Muscle of leg (tissue), 3 donors: ENCODE measurements at regions not wholly inside any gene's neighbourhood (a gene's known extent, or its start where the extent isn't known, plus 50 kb on each side); places are given as distances from the start of the nearest gene placed in this dataset.

Source experiments
- DNase-seq: peaks from one replicate; pipeline ENCODE4 v3.0.0; 2013
- H3K27ac ChIP-seq: one replicate; pipeline ENCODE4 v1.5.1; 2013; ENCODE audit warnings: mild to moderate bottlenecking, low read length, control low read depth
- H3K27me3 ChIP-seq: one replicate; pipeline ENCODE4 v1.6.1; 2013; ENCODE audit warnings: low read length; ENCODE audit not compliant: control insufficient read depth, insufficient read depth
- H3K36me3 ChIP-seq: one replicate; pipeline ENCODE4 v1.6.1; 2013; ENCODE audit warnings: low read length; ENCODE audit not compliant: control insufficient read depth, insufficient read depth
- H3K4me1 ChIP-seq: one replicate; pipeline ENCODE4 v1.6.1; 2013; ENCODE audit warnings: low read length; ENCODE audit not compliant: control insufficient read depth, insufficient read depth
- H3K4me3 ChIP-seq: one replicate; pipeline ENCODE4 v1.5.1; 2013; ENCODE audit warnings: low read length, control low read depth
- H3K9me3 ChIP-seq: replicated peaks from 2 replicates; pipeline ENCODE4 v1.6.1; 2013; ENCODE audit warnings: low read depth, low read length; ENCODE audit not compliant: control insufficient read depth
- WGBS: methylation state at CpG from one replicate; pipeline ENCODE4 v1.1.5; 2013; ENCODE audit warnings: missing lambda C conversion rate; ENCODE audit not compliant: insufficient coverage; 5-methylcytosine and 5-hydroxymethylcytosine counted together

- no peak for DNase-seq
- no peak overlapping the region for H3K4me3 ChIP-seq
- H3K4me1 ChIP-seq = peaks cover 2% of the 10 kb centered on the region
- 77% methylated on average over 3 of the region's 7 CpGs for WGBS
- no peaks in the 10 kb centered on the region for H3K27me3 ChIP-seq
- no peaks in the 10 kb centered on the region for H3K9me3 ChIP-seq
- no peaks in the 10 kb centered on the region for H3K36me3 ChIP-seq
- H3K27ac ChIP-seq = no peak overlapping the region
These were observed 335.2 kb downstream of the FBXW7 start for GRCh38 chr4:152200511-152201333.

- no peak for DNase-seq
- Histone ChIP-seq H3K27ac (no peak overlapping the region), H3K27me3 (no peaks in the 10 kb centered on the region), H3K36me3 (no peaks in the 10 kb centered on the region), H3K9me3 (no peaks in the 10 kb centered on the region), H3K4me1 (peaks cover 2% of the 10 kb centered on the region), H3K4me3 (no peak overlapping the region)
- WGBS = 28% methylated on average over 2 of the region's 6 CpGs
These were observed 338.7 kb downstream of the FBXW7 start for GRCh38 chr4:152197211-152197610.

GRCh38 chr4:152195888-152196287 lies 340.0 kb downstream of the FBXW7 start:
- H3K36me3 ChIP-seq = no peaks in the 10 kb centered on the region
- no peaks in the 10 kb centered on the region for H3K27me3 ChIP-seq
- 69% methylated on average over 4 of the region's 4 CpGs for WGBS
- no peaks in the 10 kb centered on the region for H3K9me3 ChIP-seq
- H3K4me1 ChIP-seq = peaks cover 2% of the 10 kb centered on the region
- no peak for DNase-seq
- no peak overlapping the region for H3K27ac ChIP-seq
- H3K4me3 ChIP-seq = no peak overlapping the region

- Histone ChIP-seq H3K9me3 (no peaks in the 10 kb centered on the region), H3K4me1 (peaks cover 14% of the 10 kb centered on the region), H3K27me3 (no peaks in the 10 kb centered on the region), H3K36me3 (no peaks in the 10 kb centered on the region), H3K4me3 (no peak overlapping the region), H3K27ac (no peak overlapping the region)
- no peak for DNase-seq
- 100% methylated on average over 1 of the region's 2 CpGs for WGBS
These were observed 342.8 kb downstream of the FBXW7 start for GRCh38 chr4:152193059-152193458.

GRCh38 chr4:152190907-152191306 lies 345.0 kb downstream of the FBXW7 start:
- H3K27me3 ChIP-seq = no peaks in the 10 kb centered on the region
- 92% methylated on average over 1 of the region's 7 CpGs for WGBS
- no peaks in the 10 kb centered on the region for H3K36me3 ChIP-seq
- H3K4me1 ChIP-seq = peaks cover 22% of the 10 kb centered on the region
- DNase-seq = no peak
- no peak overlapping the region for H3K27ac ChIP-seq
- no peaks in the 10 kb centered on the region for H3K9me3 ChIP-seq
- H3K4me3 ChIP-seq = no peak overlapping the region

GRCh38 chr4:152189451-152190179 lies 346.3 kb downstream of the FBXW7 start:
- Histone ChIP-seq H3K9me3 (no peaks in the 10 kb centered on the region), H3K27me3 (no peaks in the 10 kb centered on the region), H3K36me3 (no peaks in the 10 kb centered on the region), H3K4me1 (peaks cover 28% of the 10 kb centered on the region), H3K4me3 (no peak overlapping the region), H3K27ac (peak overlapping the region; percentile 43)
- 60% methylated on average over 2 of the region's 4 CpGs for WGBS
- DNase-seq = peak; percentile 15

GRCh38 chr4:152188801-152189200 lies 347.1 kb downstream of the FBXW7 start:
- Histone ChIP-seq H3K27me3 (no peaks in the 10 kb centered on the region), H3K4me1 (peaks cover 28% of the 10 kb centered on the region), H3K4me3 (no peak overlapping the region), H3K9me3 (no peaks in the 10 kb centered on the region), H3K27ac (peak overlapping the region; percentile 74), H3K36me3 (no peaks in the 10 kb centered on the region)
- 80% methylated on average over 1 of the region's 4 CpGs for WGBS
- DNase-seq = peak; percentile 47

- Histone ChIP-seq H3K9me3 (peaks cover 2% of the 10 kb centered on the region), H3K4me3 (no peak overlapping the region), H3K36me3 (no peaks in the 10 kb centered on the region), H3K27me3 (no peaks in the 10 kb centered on the region), H3K27ac (no peak overlapping the region), H3K4me1 (peaks cover 28% of the 10 kb centered on the region)
- 76% methylated on average over 3 of the region's 3 CpGs for WGBS
- DNase-seq = no peak
These were observed 348.2 kb downstream of the FBXW7 start for GRCh38 chr4:152187693-152188092.

GRCh38 chr4:152185786-152186550 lies 349.9 kb downstream of the FBXW7 start:
- Histone ChIP-seq H3K4me1 (peaks cover 28% of the 10 kb centered on the region), H3K9me3 (peaks cover 2% of the 10 kb centered on the region), H3K27me3 (no peaks in the 10 kb centered on the region), H3K27ac (peak overlapping the region; percentile 53), H3K36me3 (no peaks in the 10 kb centered on the region), H3K4me3 (no peak overlapping the region)
- 71% methylated on average over 6 of the region's 8 CpGs for WGBS
- DNase-seq = peak; percentile 19

- Histone ChIP-seq H3K9me3 (peaks cover 2% of the 10 kb centered on the region), H3K4me3 (no peak overlapping the region), H3K36me3 (no peaks in the 10 kb centered on the region), H3K4me1 (peaks cover 8% of the 10 kb centered on the region), H3K27ac (no peak overlapping the region), H3K27me3 (no peaks in the 10 kb centered on the region)
- WGBS = 68% methylated on average over 5 of the region's 7 CpGs
- DNase-seq = no peak
These were observed 354.7 kb downstream of the FBXW7 start for GRCh38 chr4:152181150-152181549.
